A673 (cell line): ENCODE measurements at regions not wholly inside any gene's neighbourhood (a gene's known extent, or its start where the extent isn't known, plus 50 kb on each side); places are given as distances from the start of the nearest gene placed in this dataset.

ENCODE experiments used
- EZH2 ChIP-seq: fragments of 200-600 bp; sonication (generic); IDR thresholded peaks from 2 replicates; pipeline ENCODE4 v1.6.1; 2017; ENCODE audit warnings: borderline replicate concordance, low read depth, mild to moderate bottlenecking, mixed read lengths, antibody characterized with exemption, low read length; ENCODE audit not compliant: poor library complexity, severe bottlenecking
- TF ChIP-seq, protein P1 (sequence below): fragments of 300-800, 200-600 bp; sonication (generic); conservative IDR thresholded peaks from 2 replicates; pipeline ENCODE4 v1.5.1; 2017; ENCODE audit warnings: low read depth, mild to moderate bottlenecking, antibody characterized with exemption, low read length, moderate library complexity, mixed read lengths

GRCh38 chr12:116639765-116640164 lies 80.6 kb downstream of the MAP1LC3B2 start:
- TF ChIP-seq, protein P1, sequence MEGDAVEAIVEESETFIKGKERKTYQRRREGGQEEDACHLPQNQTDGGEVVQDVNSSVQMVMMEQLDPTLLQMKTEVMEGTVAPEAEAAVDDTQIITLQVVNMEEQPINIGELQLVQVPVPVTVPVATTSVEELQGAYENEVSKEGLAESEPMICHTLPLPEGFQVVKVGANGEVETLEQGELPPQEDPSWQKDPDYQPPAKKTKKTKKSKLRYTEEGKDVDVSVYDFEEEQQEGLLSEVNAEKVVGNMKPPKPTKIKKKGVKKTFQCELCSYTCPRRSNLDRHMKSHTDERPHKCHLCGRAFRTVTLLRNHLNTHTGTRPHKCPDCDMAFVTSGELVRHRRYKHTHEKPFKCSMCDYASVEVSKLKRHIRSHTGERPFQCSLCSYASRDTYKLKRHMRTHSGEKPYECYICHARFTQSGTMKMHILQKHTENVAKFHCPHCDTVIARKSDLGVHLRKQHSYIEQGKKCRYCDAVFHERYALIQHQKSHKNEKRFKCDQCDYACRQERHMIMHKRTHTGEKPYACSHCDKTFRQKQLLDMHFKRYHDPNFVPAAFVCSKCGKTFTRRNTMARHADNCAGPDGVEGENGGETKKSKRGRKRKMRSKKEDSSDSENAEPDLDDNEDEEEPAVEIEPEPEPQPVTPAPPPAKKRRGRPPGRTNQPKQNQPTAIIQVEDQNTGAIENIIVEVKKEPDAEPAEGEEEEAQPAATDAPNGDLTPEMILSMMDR: no peak
- no peak for TF ChIP-seq EZH2
